ENCODE measurements at regions not wholly inside any gene's neighbourhood (a gene's known extent, or its start where the extent isn't known, plus 50 kb on each side); places are given as distances from the start of the nearest gene placed in this dataset.

DNA sequence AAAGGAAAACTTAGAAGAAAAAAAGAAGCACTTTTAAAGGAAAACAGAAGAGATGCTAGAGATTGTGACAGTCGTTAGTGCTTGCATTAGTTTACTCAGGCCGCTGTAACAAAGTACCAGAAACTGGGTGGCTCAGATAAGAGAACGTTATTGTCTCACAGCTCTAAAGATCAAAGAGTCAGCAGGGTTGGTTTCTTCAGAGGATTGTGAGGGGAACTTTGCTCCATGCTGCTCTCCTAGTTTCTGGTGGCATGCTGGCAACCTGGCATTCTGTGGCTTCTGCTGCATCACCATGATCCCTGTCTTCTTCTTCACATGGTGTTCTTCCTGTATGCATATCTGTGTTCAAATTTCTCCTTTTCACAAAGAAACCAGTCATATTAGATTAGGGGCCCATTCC is 119.4 kb upstream of the PLEKHA5 start:
- TF ChIP-seq, protein P1, sequence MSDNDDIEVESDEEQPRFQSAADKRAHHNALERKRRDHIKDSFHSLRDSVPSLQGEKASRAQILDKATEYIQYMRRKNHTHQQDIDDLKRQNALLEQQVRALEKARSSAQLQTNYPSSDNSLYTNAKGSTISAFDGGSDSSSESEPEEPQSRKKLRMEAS (IDR thresholded peaks at IDR 0.05): no peak
- no peak for TF ChIP-seq TAF1 (IDR thresholded peaks at IDR 0.05; ENCODE audit: low read depth)
- TF ChIP-seq RAD21 (IDR thresholded peaks at IDR 0.05; ENCODE audit: low read depth): no peak
- TF ChIP-seq EGR1 (IDR thresholded peaks at IDR 0.05): no peak
- no peak for TF ChIP-seq EP300 (IDR thresholded peaks at IDR 0.05; ENCODE audit: borderline replicate concordance)
- TF ChIP-seq, protein P2, sequence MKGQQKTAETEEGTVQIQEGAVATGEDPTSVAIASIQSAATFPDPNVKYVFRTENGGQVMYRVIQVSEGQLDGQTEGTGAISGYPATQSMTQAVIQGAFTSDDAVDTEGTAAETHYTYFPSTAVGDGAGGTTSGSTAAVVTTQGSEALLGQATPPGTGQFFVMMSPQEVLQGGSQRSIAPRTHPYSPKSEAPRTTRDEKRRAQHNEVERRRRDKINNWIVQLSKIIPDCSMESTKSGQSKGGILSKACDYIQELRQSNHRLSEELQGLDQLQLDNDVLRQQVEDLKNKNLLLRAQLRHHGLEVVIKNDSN (IDR thresholded peaks at IDR 0.05): no peak
- no peak for TF ChIP-seq REST (IDR thresholded peaks at IDR 0.05; ENCODE audit: low read depth)
- no peak for TF ChIP-seq CREB1 (IDR thresholded peaks at IDR 0.05; ENCODE audit: low read depth)
- no peak for TF ChIP-seq TCF12 (IDR thresholded peaks at IDR 0.05; ENCODE audit: low read depth)
- TF ChIP-seq CEBPB (IDR thresholded peaks at IDR 0.05): no peak
